ENCODE measurements at regions not wholly inside any gene's neighbourhood (a gene's known extent, or its start where the extent isn't known, plus 50 kb on each side); places are given as distances from the start of the nearest gene placed in this dataset.

- Histone ChIP-seq H3K9me3 (ENCODE audit: control insufficient read depth in 3 of 3, low read length in 3 of 3) (peaks cover 0 to under 1% (median 0%) of the 10 kb centered on the region in 3 donors), H3K4me1 (ENCODE audit: control insufficient read depth in 3 of 3, insufficient read depth in 3 of 3, low read length in 3 of 3) (no peaks in the 10 kb centered on the region), H3K9ac (ENCODE audit: low read depth in 1 of 3, low read length in 3 of 3) (no peak overlapping the region), H3K36me3 (ENCODE audit: control insufficient read depth in 3 of 3, insufficient read depth in 3 of 3, low read length in 3 of 3) (no peaks in the 10 kb centered on the region), H3K4me3 (ENCODE audit: low read length in 3 of 3) (no peak overlapping the region), H3K27me3 (ENCODE audit: control insufficient read depth in 3 of 3, insufficient read depth in 3 of 3, low read length in 3 of 3) (no peaks in the 10 kb centered on the region), H3K27ac (ENCODE audit: low read depth, low read length) (no peak overlapping the region)
Measured at GRCh38 chr4:11111876-11112275, 316.8 kb downstream of the HS3ST1 start.

DNA sequence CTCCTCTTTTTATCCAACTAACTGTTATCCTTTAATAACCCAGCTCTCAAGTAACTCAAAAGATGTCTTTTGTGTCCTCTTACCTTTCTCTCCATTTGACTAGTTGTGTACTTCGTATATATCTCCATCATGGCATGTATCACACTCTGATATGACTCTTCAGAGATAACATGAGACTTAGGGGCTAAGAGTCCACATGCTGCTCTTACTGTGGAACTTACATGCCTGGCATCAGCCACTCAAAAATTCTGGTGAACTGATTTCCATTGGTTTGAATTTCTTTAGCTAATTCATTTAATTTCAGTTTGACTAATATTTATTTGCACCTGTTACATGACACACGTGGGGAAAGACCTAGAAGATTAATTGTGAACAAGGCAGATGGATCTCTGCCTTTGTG is 317.3 kb downstream of the HS3ST1 start:
- Histone ChIP-seq H3K4me1 (ENCODE audit: control insufficient read depth in 3 of 3, insufficient read depth in 3 of 3, low read length in 3 of 3) (no peaks in the 10 kb centered on the region), H3K27ac (ENCODE audit: low read depth, low read length) (no peak overlapping the region), H3K9ac (ENCODE audit: low read depth in 1 of 3, low read length in 3 of 3) (no peak overlapping the region), H3K36me3 (ENCODE audit: control insufficient read depth in 3 of 3, insufficient read depth in 3 of 3, low read length in 3 of 3) (no peaks in the 10 kb centered on the region), H3K4me3 (ENCODE audit: low read length in 3 of 3) (no peak overlapping the region), H3K9me3 (ENCODE audit: control insufficient read depth in 3 of 3, low read length in 3 of 3) (no peaks in the 10 kb centered on the region), H3K27me3 (ENCODE audit: control insufficient read depth in 3 of 3, insufficient read depth in 3 of 3, low read length in 3 of 3) (no peaks in the 10 kb centered on the region)

DNA sequence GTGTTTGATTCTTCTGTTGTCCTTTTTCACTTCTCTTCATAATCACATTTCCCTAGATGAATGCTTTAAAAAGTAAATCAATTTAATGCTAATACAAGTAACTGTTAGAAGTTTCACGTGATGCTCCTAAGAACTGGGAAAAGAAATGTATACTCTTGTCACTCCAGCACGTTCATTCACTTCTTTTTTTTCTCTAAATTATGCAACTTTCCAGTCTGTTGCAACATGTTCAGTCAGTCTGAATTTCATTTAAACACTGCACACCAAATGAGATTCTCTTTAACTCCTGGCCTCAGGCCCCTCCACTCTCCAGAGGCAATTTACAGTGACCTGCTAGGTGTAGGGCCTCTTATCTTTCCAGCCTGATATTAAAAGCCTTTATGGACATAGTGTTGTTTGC is 321.9 kb downstream of the HS3ST1 start:
- H3K27me3 ChIP-seq (ENCODE audit: control insufficient read depth in 3 of 3, insufficient read depth in 3 of 3, low read length in 3 of 3), result no peaks in the 10 kb centered on the region
- no peaks in the 10 kb centered on the region for H3K36me3 ChIP-seq (ENCODE audit: control insufficient read depth in 3 of 3, insufficient read depth in 3 of 3, low read length in 3 of 3)
- no peak overlapping the region for H3K9ac ChIP-seq (ENCODE audit: low read depth in 1 of 3, low read length in 3 of 3)
- H3K4me3 ChIP-seq (ENCODE audit: low read length in 3 of 3), result no peak overlapping the region
- no peak overlapping the region for H3K27ac ChIP-seq (ENCODE audit: low read depth, low read length)
- H3K9me3 ChIP-seq (ENCODE audit: control insufficient read depth in 3 of 3, low read length in 3 of 3), result no peaks in the 10 kb centered on the region
- no peaks in the 10 kb centered on the region for H3K4me1 ChIP-seq (ENCODE audit: control insufficient read depth in 3 of 3, insufficient read depth in 3 of 3, low read length in 3 of 3)

DNA sequence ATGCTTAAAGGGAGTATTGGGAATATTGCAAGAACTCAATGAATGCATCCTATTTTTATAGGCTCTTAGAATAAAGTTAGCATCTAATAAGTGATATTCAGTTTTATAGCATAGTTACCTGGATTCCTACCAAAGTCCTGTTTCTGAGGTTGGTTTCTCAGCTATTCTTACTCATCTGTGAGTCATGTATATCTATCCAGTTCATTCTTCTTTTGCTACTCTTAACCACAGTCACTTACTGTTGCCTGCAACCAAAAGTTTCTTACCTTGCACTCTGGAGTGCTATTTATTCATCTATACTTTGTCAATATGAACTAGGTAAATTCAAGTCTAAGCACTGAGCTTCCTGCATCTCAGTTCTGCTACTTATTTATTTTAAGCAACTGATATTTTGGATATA is 322.5 kb downstream of the HS3ST1 start:
- no peak overlapping the region for H3K27ac ChIP-seq (ENCODE audit: low read depth, low read length)
- no peak overlapping the region for H3K9ac ChIP-seq (ENCODE audit: low read depth in 1 of 3, low read length in 3 of 3)
- no peaks in the 10 kb centered on the region for H3K27me3 ChIP-seq (ENCODE audit: control insufficient read depth in 3 of 3, insufficient read depth in 3 of 3, low read length in 3 of 3)
- no peaks in the 10 kb centered on the region for H3K4me1 ChIP-seq (ENCODE audit: control insufficient read depth in 3 of 3, insufficient read depth in 3 of 3, low read length in 3 of 3)
- H3K4me3 ChIP-seq (ENCODE audit: low read length in 3 of 3), result no peak overlapping the region
- H3K9me3 ChIP-seq (ENCODE audit: control insufficient read depth in 3 of 3, low read length in 3 of 3), result no peaks in the 10 kb centered on the region
- no peaks in the 10 kb centered on the region for H3K36me3 ChIP-seq (ENCODE audit: control insufficient read depth in 3 of 3, insufficient read depth in 3 of 3, low read length in 3 of 3)

DNA sequence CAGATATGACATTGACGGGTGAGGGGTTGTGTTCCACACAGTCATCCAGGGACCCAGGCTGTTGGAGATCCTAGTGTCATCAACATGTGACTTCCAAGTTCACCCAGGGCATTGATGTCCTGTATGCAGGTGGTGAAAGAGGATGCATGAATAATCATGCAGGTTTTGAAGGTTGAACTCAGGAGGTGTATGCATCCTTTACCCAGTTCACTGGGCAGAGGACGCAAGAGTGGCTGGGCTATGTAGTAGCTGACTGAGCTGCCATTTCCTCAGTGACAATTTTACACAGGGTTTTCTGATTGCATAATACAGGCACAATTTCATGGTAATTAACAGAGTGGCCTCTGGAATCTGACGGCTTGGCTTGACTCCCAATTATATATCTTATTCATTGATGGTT is 323.0 kb downstream of the HS3ST1 start:
- Histone ChIP-seq H3K9me3 (ENCODE audit: control insufficient read depth in 3 of 3, low read length in 3 of 3) (no peaks in the 10 kb centered on the region), H3K27ac (ENCODE audit: low read depth, low read length) (no peak overlapping the region), H3K4me3 (ENCODE audit: low read length in 3 of 3) (no peak overlapping the region), H3K4me1 (ENCODE audit: control insufficient read depth in 3 of 3, insufficient read depth in 3 of 3, low read length in 3 of 3) (no peaks in the 10 kb centered on the region), H3K9ac (ENCODE audit: low read depth in 1 of 3, low read length in 3 of 3) (no peak overlapping the region), H3K36me3 (ENCODE audit: control insufficient read depth in 3 of 3, insufficient read depth in 3 of 3, low read length in 3 of 3) (no peaks in the 10 kb centered on the region), H3K27me3 (ENCODE audit: control insufficient read depth in 3 of 3, insufficient read depth in 3 of 3, low read length in 3 of 3) (no peaks in the 10 kb centered on the region)

GRCh38 chr4:11098461-11098860 is 330.2 kb downstream of the HS3ST1 start:
- no peaks in the 10 kb centered on the region for H3K9me3 ChIP-seq (ENCODE audit: control insufficient read depth in 3 of 3, low read length in 3 of 3)
- no peak overlapping the region for H3K27ac ChIP-seq (ENCODE audit: low read depth, low read length)
- H3K4me3 ChIP-seq (ENCODE audit: low read length in 3 of 3), result no peak overlapping the region
- H3K4me1 ChIP-seq (ENCODE audit: control insufficient read depth in 3 of 3, insufficient read depth in 3 of 3, low read length in 3 of 3), result no peaks in the 10 kb centered on the region
- no peaks in the 10 kb centered on the region for H3K27me3 ChIP-seq (ENCODE audit: control insufficient read depth in 3 of 3, insufficient read depth in 3 of 3, low read length in 3 of 3)
- H3K9ac ChIP-seq (ENCODE audit: low read depth in 1 of 3, low read length in 3 of 3), result no peak overlapping the region
- H3K36me3 ChIP-seq (ENCODE audit: control insufficient read depth in 3 of 3, insufficient read depth in 3 of 3, low read length in 3 of 3), result no peaks in the 10 kb centered on the region

GRCh38 chr4:11097725-11098124 is 331.0 kb downstream of the HS3ST1 start:
- H3K4me1 ChIP-seq (ENCODE audit: control insufficient read depth in 3 of 3, insufficient read depth in 3 of 3, low read length in 3 of 3), result no peaks in the 10 kb centered on the region
- no peak overlapping the region for H3K27ac ChIP-seq (ENCODE audit: low read depth, low read length)
- H3K9me3 ChIP-seq (ENCODE audit: control insufficient read depth in 3 of 3, low read length in 3 of 3), result no peaks in the 10 kb centered on the region
- H3K9ac ChIP-seq (ENCODE audit: low read depth in 1 of 3, low read length in 3 of 3), result no peak overlapping the region
- no peaks in the 10 kb centered on the region for H3K36me3 ChIP-seq (ENCODE audit: control insufficient read depth in 3 of 3, insufficient read depth in 3 of 3, low read length in 3 of 3)
- H3K4me3 ChIP-seq (ENCODE audit: low read length in 3 of 3), result no peak overlapping the region
- H3K27me3 ChIP-seq (ENCODE audit: control insufficient read depth in 3 of 3, insufficient read depth in 3 of 3, low read length in 3 of 3), result no peaks in the 10 kb centered on the region

- no peaks in the 10 kb centered on the region for H3K9me3 ChIP-seq (ENCODE audit: control insufficient read depth in 3 of 3, low read length in 3 of 3)
Measured at GRCh38 chr4:11081006-11081405, 347.7 kb downstream of the HS3ST1 start.

DNA sequence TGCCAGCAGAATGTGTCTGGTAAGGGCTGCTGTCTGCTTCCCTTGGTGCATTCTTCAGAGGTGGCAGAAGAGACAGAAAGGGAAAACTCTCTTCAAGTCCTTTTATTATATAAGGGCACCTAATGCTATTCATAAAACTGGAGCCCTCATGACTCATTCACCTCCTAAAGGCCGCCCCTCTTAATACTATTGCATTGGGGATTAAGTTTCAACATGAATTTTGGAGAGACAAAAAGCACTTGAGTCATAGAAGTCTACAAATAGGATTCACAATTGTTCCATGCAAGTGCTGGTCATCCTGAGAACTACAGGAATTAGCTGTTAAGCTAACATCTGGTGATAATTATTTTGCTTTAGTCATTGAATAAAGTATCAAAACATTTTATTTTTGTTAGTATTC is 349.5 kb downstream of the HS3ST1 start:
- Histone ChIP-seq H3K4me3 (ENCODE audit: low read length in 3 of 3) (no peak overlapping the region), H3K4me1 (ENCODE audit: control insufficient read depth in 3 of 3, insufficient read depth in 3 of 3, low read length in 3 of 3) (no peaks in the 10 kb centered on the region), H3K9ac (ENCODE audit: low read depth in 1 of 3, low read length in 3 of 3) (no peak overlapping the region), H3K36me3 (ENCODE audit: control insufficient read depth in 3 of 3, insufficient read depth in 3 of 3, low read length in 3 of 3) (no peaks in the 10 kb centered on the region), H3K27me3 (ENCODE audit: control insufficient read depth in 3 of 3, insufficient read depth in 3 of 3, low read length in 3 of 3) (no peaks in the 10 kb centered on the region), H3K9me3 (ENCODE audit: control insufficient read depth in 3 of 3, low read length in 3 of 3) (no peaks in the 10 kb centered on the region), H3K27ac (ENCODE audit: low read depth, low read length) (no peak overlapping the region)

More at GRCh38 chr4:11081006-11081405, 347.7 kb downstream of the HS3ST1 start:
- Histone ChIP-seq H3K4me3 (ENCODE audit: low read length in 3 of 3) (no peak overlapping the region), H3K4me1 (ENCODE audit: control insufficient read depth in 3 of 3, insufficient read depth in 3 of 3, low read length in 3 of 3) (no peaks in the 10 kb centered on the region), H3K27me3 (ENCODE audit: control insufficient read depth in 3 of 3, insufficient read depth in 3 of 3, low read length in 3 of 3) (no peaks in the 10 kb centered on the region), H3K9ac (ENCODE audit: low read depth in 1 of 3, low read length in 3 of 3) (no peak overlapping the region), H3K27ac (ENCODE audit: low read depth, low read length) (no peak overlapping the region), H3K36me3 (ENCODE audit: control insufficient read depth in 3 of 3, insufficient read depth in 3 of 3, low read length in 3 of 3) (no peaks in the 10 kb centered on the region)

GRCh38 chr4:11074581-11075241 is 354.0 kb downstream of the HS3ST1 start:
- no peak overlapping the region for H3K27ac ChIP-seq (ENCODE audit: low read depth, low read length)
- no peak overlapping the region for H3K9ac ChIP-seq (ENCODE audit: low read depth in 1 of 3, low read length in 3 of 3)
- H3K4me1 ChIP-seq (ENCODE audit: control insufficient read depth in 3 of 3, insufficient read depth in 3 of 3, low read length in 3 of 3), result no peaks in the 10 kb centered on the region
- H3K27me3 ChIP-seq (ENCODE audit: control insufficient read depth in 3 of 3, insufficient read depth in 3 of 3, low read length in 3 of 3), result no peaks in the 10 kb centered on the region
- no peaks in the 10 kb centered on the region for H3K9me3 ChIP-seq (ENCODE audit: control insufficient read depth in 3 of 3, low read length in 3 of 3)
- no peaks in the 10 kb centered on the region for H3K36me3 ChIP-seq (ENCODE audit: control insufficient read depth in 3 of 3, insufficient read depth in 3 of 3, low read length in 3 of 3)
- H3K4me3 ChIP-seq (ENCODE audit: low read length in 3 of 3), result no peak overlapping the region

All from skeletal muscle tissue (tissue), 3 donors.